GM23248 (cell line): ENCODE measurements at regions not wholly inside any gene's neighbourhood (a gene's known extent, or its start where the extent isn't known, plus 50 kb on each side); places are given as distances from the start of the nearest gene placed in this dataset.
A peak's percentile ranks its signal among the peaks of the same experiment; 100 is the strongest.

Experiments used
- DNase-seq: peaks from one replicate; pipeline ENCODE4 v3.0.0-alpha.2; 2015
- H2AFZ ChIP-seq: fragments of 200-600 bp; sonication (generic); 2 replicates; pipeline ENCODE4 v1.6.1; 2016; ENCODE audit warnings: antibody characterized with exemption
- H3F3A ChIP-seq: fragments of 200-600 bp; sonication (generic); 2 replicates; pipeline ENCODE4 v1.6.1; 2016; ENCODE audit warnings: mild to moderate bottlenecking, antibody characterized with exemption, mixed run types; ENCODE audit not compliant: insufficient read depth
- H3K27ac ChIP-seq: fragments of 200-600 bp; sonication (generic); 2 replicates; pipeline ENCODE4 v1.5.1; 2016; ENCODE audit warnings: mild to moderate bottlenecking
- H3K27me3 ChIP-seq: fragments of 200-600 bp; sonication (generic); replicated peaks from 2 replicates; pipeline ENCODE4 v1.6.1; 2016; ENCODE audit warnings: mild to moderate bottlenecking; ENCODE audit not compliant: insufficient read depth
- H3K36me3 ChIP-seq: fragments of 200-600 bp; sonication (generic); 2 replicates; pipeline ENCODE4 v1.6.1; 2016; ENCODE audit warnings: low read depth, mild to moderate bottlenecking
- H3K4me1 ChIP-seq: fragments of 200-600 bp; sonication (generic); 2 replicates; pipeline ENCODE4 v1.6.1; 2016; ENCODE audit warnings: mild to moderate bottlenecking; ENCODE audit not compliant: insufficient read depth
- H3K4me2 ChIP-seq: fragments of 200-600 bp; sonication (generic); one replicate; pipeline ENCODE4 v1.6.1; 2016; ENCODE audit warnings: mild to moderate bottlenecking; ENCODE audit not compliant: unreplicated experiment
- H3K4me3 ChIP-seq: fragments of 200-600 bp; sonication (generic); 2 replicates; pipeline ENCODE4 v1.5.1; 2016; ENCODE audit warnings: mild to moderate bottlenecking
- H3K79me2 ChIP-seq: fragments of 200-600 bp; sonication (generic); 2 replicates; pipeline ENCODE4 v1.6.1; 2016; ENCODE audit warnings: mild to moderate bottlenecking; ENCODE audit not compliant: insufficient read depth
- H3K9ac ChIP-seq: fragments of 200-600 bp; sonication (generic); 2 replicates; pipeline ENCODE4 v1.6.1; 2016; ENCODE audit warnings: mild to moderate bottlenecking
- H3K9me2 ChIP-seq: fragments of 200-600 bp; sonication (generic); 2 replicates; pipeline ENCODE4 v1.6.1; 2016; ENCODE audit warnings: mixed run types, mild to moderate bottlenecking, moderate library complexity; ENCODE audit not compliant: insufficient read depth
- H3K9me3 ChIP-seq: fragments of 200-600 bp; sonication (generic); one replicate; pipeline ENCODE4 v1.6.1; 2017; ENCODE audit warnings: low read depth
- H4K20me1 ChIP-seq: fragments of 200-600 bp; sonication (generic); 2 replicates; pipeline ENCODE4 v1.6.0; 2016; ENCODE audit not compliant: insufficient read depth
- EZH2 ChIP-seq: fragments of 200-600 bp; sonication (generic); IDR thresholded peaks from 2 replicates; pipeline ENCODE4 v1.6.1; 2018; ENCODE audit warnings: antibody characterized with exemption, mild to moderate bottlenecking; ENCODE audit not compliant: insufficient read depth, poor library complexity, severe bottlenecking
- EZH2phosphoT487 ChIP-seq: fragments of 200-600 bp; sonication (generic); IDR thresholded peaks from 2 replicates; pipeline ENCODE4 v1.6.1; 2018; ENCODE audit warnings: antibody characterized with exemption, moderate library complexity, mild to moderate bottlenecking, low read depth; ENCODE audit not compliant: insufficient read depth
- WGBS, 2 experiments: methylation state at CpG; one replicate each; pipeline ENCODE4 v1.1.6; 2015 to 2017; ENCODE audit warnings: low lambda C conversion rate in 2 of 2, low coverage in 1 of 2; ENCODE audit errors: missing lambda C conversion rate in 2 of 2; 5-methylcytosine and 5-hydroxymethylcytosine counted together
- in situ Hi-C: fragments of 300-500 bp; cut with MboI; formaldehyde crosslinking; loops from 2 replicates; pipeline ENCODE4 v1.15.0; 2020

GRCh38 chr6:23354004-23354403, 772.0 kb upstream of the NRSN1 start:
- TF ChIP-seq EZH2phosphoT487: no peak
- no peak for TF ChIP-seq EZH2
- H3F3A ChIP-seq: peaks cover 9% of the 10 kb centered on the region; the same call in 1 of the 2 replicates
- no peak overlapping the region for H3K27ac ChIP-seq
- no peaks in the 10 kb centered on the region for H3K4me1 ChIP-seq
- no peaks in the 10 kb centered on the region for H4K20me1 ChIP-seq
- no peaks in the 10 kb centered on the region for H3K79me2 ChIP-seq
- no peak for DNase-seq
- no peak overlapping the region for H3K4me3 ChIP-seq
- in situ Hi-C loops: no loop called here
- no peaks in the 10 kb centered on the region for H3K9me3 ChIP-seq
- H3K4me2 ChIP-seq: no peak overlapping the region
- no peak overlapping the region for H2AFZ ChIP-seq
- H3K9me2 ChIP-seq: no peaks in the 10 kb centered on the region; the same call in 1 of the 2 replicates
- no peak overlapping the region for H3K9ac ChIP-seq
- H3K36me3 ChIP-seq: no peaks in the 10 kb centered on the region
- H3K27me3 ChIP-seq: no peaks in the 10 kb centered on the region

- H2AFZ ChIP-seq: no peak overlapping the region
- H3K4me1 ChIP-seq: no peaks in the 10 kb centered on the region
- no peaks in the 10 kb centered on the region for H3K36me3 ChIP-seq
- H3K27ac ChIP-seq: no peak overlapping the region
- H3K9me2 ChIP-seq: no peaks in the 10 kb centered on the region; the same call in 1 of the 2 replicates
- no peak overlapping the region for H3K9ac ChIP-seq
- 15 to 20% methylated on average over 2 of the region's 2 CpGs for WGBS, 2 experiments
- no peak overlapping the region for H3K4me3 ChIP-seq
- no peaks in the 10 kb centered on the region for H3K79me2 ChIP-seq
- no peak for DNase-seq
- H3K4me2 ChIP-seq: no peak overlapping the region
- H3K9me3 ChIP-seq: no peaks in the 10 kb centered on the region
- H4K20me1 ChIP-seq: no peaks in the 10 kb centered on the region
- no peak for TF ChIP-seq EZH2
- no peak for TF ChIP-seq EZH2phosphoT487
- no peaks in the 10 kb centered on the region for H3K27me3 ChIP-seq
- no peaks in the 10 kb centered on the region for H3F3A ChIP-seq
- in situ Hi-C loops: no loop called here
Observed at GRCh38 chr6:23357185-23357766, 768.7 kb upstream of the NRSN1 start.

- no peaks in the 10 kb centered on the region for H3K79me2 ChIP-seq
- H3K27me3 ChIP-seq: no peaks in the 10 kb centered on the region
- H3K9ac ChIP-seq: no peak overlapping the region
- DNase-seq: peak; percentile 9
- TF ChIP-seq EZH2: no peak
- TF ChIP-seq EZH2phosphoT487: no peak
- no peaks in the 10 kb centered on the region for H3K4me1 ChIP-seq
- no peaks in the 10 kb centered on the region; the same call in 1 of the 2 replicates for H3K9me2 ChIP-seq
- no peaks in the 10 kb centered on the region for H3K36me3 ChIP-seq
- no peak overlapping the region for H2AFZ ChIP-seq
- no peak overlapping the region for H3K4me2 ChIP-seq
- in situ Hi-C loops: no loop called here
- H3K4me3 ChIP-seq: no peak overlapping the region
- no peak overlapping the region for H3K27ac ChIP-seq
- WGBS, 2 experiments: 4 to 12% methylated on average over 1 of the region's 1 CpG
- H4K20me1 ChIP-seq: no peaks in the 10 kb centered on the region
- H3F3A ChIP-seq: no peaks in the 10 kb centered on the region
- H3K9me3 ChIP-seq: no peaks in the 10 kb centered on the region
Observed at GRCh38 chr6:23365732-23366131, 760.3 kb upstream of the NRSN1 start.

GRCh38 chr6:23367311-23367710, 758.7 kb upstream of the NRSN1 start:
- no peak overlapping the region for H3K4me3 ChIP-seq
- H3K79me2 ChIP-seq: no peaks in the 10 kb centered on the region
- no peak overlapping the region for H3K9ac ChIP-seq
- no peaks in the 10 kb centered on the region; the same call in 1 of the 2 replicates for H3K9me2 ChIP-seq
- no peaks in the 10 kb centered on the region for H3K9me3 ChIP-seq
- no peaks in the 10 kb centered on the region for H3K4me1 ChIP-seq
- no peaks in the 10 kb centered on the region for H3K27me3 ChIP-seq
- H3F3A ChIP-seq: no peaks in the 10 kb centered on the region
- no peak for DNase-seq
- no peak overlapping the region for H3K27ac ChIP-seq
- no peaks in the 10 kb centered on the region for H4K20me1 ChIP-seq
- no peak overlapping the region for H3K4me2 ChIP-seq
- WGBS, 2 experiments: 14 to 20% methylated on average over 1 of the region's 1 CpG
- in situ Hi-C loops: no loop called here
- H2AFZ ChIP-seq: no peak overlapping the region
- no peaks in the 10 kb centered on the region for H3K36me3 ChIP-seq
- TF ChIP-seq EZH2: no peak
- no peak for TF ChIP-seq EZH2phosphoT487

- no peak overlapping the region for H3K4me2 ChIP-seq
- no peaks in the 10 kb centered on the region for H4K20me1 ChIP-seq
- no peaks in the 10 kb centered on the region for H3K36me3 ChIP-seq
- TF ChIP-seq EZH2phosphoT487: no peak
- TF ChIP-seq EZH2: no peak
- H3K79me2 ChIP-seq: no peaks in the 10 kb centered on the region
- in situ Hi-C loops: no loop called here
- no peaks in the 10 kb centered on the region; the same call in 1 of the 2 replicates for H3K9me2 ChIP-seq
- WGBS, 2 experiments: 13 to 19% methylated on average over 1 of the region's 1 CpG
- no peak overlapping the region for H2AFZ ChIP-seq
- no peak overlapping the region for H3K4me3 ChIP-seq
- H3K9me3 ChIP-seq: no peaks in the 10 kb centered on the region
- no peaks in the 10 kb centered on the region for H3K27me3 ChIP-seq
- DNase-seq: no peak
- no peak overlapping the region for H3K27ac ChIP-seq
- H3K9ac ChIP-seq: no peak overlapping the region
- H3F3A ChIP-seq: no peaks in the 10 kb centered on the region
- no peaks in the 10 kb centered on the region for H3K4me1 ChIP-seq
Observed at GRCh38 chr6:23368557-23368956, 757.5 kb upstream of the NRSN1 start.
